ENCODE measurements at regions not wholly inside any gene's neighbourhood (a gene's known extent, or its start where the extent isn't known, plus 50 kb on each side); places are given as distances from the start of the nearest gene placed in this dataset.

- TF ChIP-seq CTCF (IDR thresholded peaks at IDR 0.05; ENCODE audit: low read length) (no peak), EZH2 (optimal IDR thresholded peaks at IDR 0.05; ENCODE audit: low read depth, low read length) (no peak), EZH2phosphoT487 (IDR thresholded peaks at IDR 0.05; ENCODE audit: low read length) (no peak)
These were observed 585.9 kb upstream of the ID2 start for GRCh38 chr2:8095978-8096377.
